ENCODE measurements at regions not wholly inside any gene's neighbourhood (a gene's known extent, or its start where the extent isn't known, plus 50 kb on each side); places are given as distances from the start of the nearest gene placed in this dataset.

- Histone ChIP-seq H3K27me3 (replicated peaks in 1 of 4; ENCODE audit: control extremely low read depth in 1 of 4, control insufficient read depth in 3 of 4, insufficient read depth in 4 of 4, low read length in 3 of 4) (peaks cover 0 to 4% (median 0%) of the 10 kb centered on the region in 4 experiments), H3K4me3 (ENCODE audit: control extremely low read depth in 1 of 5, extremely low read depth in 1 of 5, insufficient read depth in 1 of 5, low read depth in 2 of 5, low read length in 4 of 5) (no peak overlapping the region), H3K27ac (ENCODE audit: low read length in 2 of 2) (no peak overlapping the region), H3K4me2 (replicated peaks; ENCODE audit: low read depth, low read length, poor library complexity, severe bottlenecking) (no peak overlapping the region), H3K36me3 (replicated peaks in 1 of 2; ENCODE audit: control extremely low read depth in 1 of 2, control insufficient read depth in 1 of 2, extremely low read depth in 1 of 2, insufficient read depth in 2 of 2, low read length in 1 of 2) (no peaks in the 10 kb centered on the region), H2AFZ (ENCODE audit: insufficient read depth, low read depth, low read length, poor library complexity, severe bottlenecking) (no peak overlapping the region), H3K4me1 (ENCODE audit: control insufficient read depth in 2 of 2, insufficient read depth in 2 of 2, low read length in 2 of 2) (peaks cover 0 to under 1% of the 10 kb centered on the region in 2 donors), H3K79me2 (ENCODE audit: control insufficient read depth, insufficient read depth, low read length) (no peaks in the 10 kb centered on the region), H3K9ac (ENCODE audit: low read length) (no peak overlapping the region), H3K9me3 (ENCODE audit: control extremely low read depth in 1 of 3, control insufficient read depth in 2 of 3, insufficient read depth in 1 of 3, low read length in 2 of 3) (peaks cover 0 to 9% (median 2%) of the 10 kb centered on the region in 3 donors), H4K20me1 (ENCODE audit: control insufficient read depth, insufficient read depth, low read length, poor library complexity, severe bottlenecking) (no peaks in the 10 kb centered on the region)
- peaks cover 6% of the 10 kb centered on the region for H3K27me3 Mint-ChIP-seq
- H3K4me1 Mint-ChIP-seq = peaks cover 2% of the 10 kb centered on the region
- ATAC-seq (ENCODE audit: low read depth) (no peak), DNase-seq (no peak)
- 94% methylated on average over 6 of the region's 7 CpGs for WGBS (ENCODE audit: insufficient coverage)
- TF ChIP-seq, protein P1, sequence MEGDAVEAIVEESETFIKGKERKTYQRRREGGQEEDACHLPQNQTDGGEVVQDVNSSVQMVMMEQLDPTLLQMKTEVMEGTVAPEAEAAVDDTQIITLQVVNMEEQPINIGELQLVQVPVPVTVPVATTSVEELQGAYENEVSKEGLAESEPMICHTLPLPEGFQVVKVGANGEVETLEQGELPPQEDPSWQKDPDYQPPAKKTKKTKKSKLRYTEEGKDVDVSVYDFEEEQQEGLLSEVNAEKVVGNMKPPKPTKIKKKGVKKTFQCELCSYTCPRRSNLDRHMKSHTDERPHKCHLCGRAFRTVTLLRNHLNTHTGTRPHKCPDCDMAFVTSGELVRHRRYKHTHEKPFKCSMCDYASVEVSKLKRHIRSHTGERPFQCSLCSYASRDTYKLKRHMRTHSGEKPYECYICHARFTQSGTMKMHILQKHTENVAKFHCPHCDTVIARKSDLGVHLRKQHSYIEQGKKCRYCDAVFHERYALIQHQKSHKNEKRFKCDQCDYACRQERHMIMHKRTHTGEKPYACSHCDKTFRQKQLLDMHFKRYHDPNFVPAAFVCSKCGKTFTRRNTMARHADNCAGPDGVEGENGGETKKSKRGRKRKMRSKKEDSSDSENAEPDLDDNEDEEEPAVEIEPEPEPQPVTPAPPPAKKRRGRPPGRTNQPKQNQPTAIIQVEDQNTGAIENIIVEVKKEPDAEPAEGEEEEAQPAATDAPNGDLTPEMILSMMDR (IDR thresholded peaks at IDR 0.05) = no peak
- no peak for TF ChIP-seq EZH2 (IDR thresholded peaks at IDR 0.05; ENCODE audit: borderline replicate concordance, insufficient read depth, low read depth, low read length, poor library complexity, severe bottlenecking)
- no peaks in the 10 kb centered on the region for H3K9me3 Mint-ChIP-seq (ENCODE audit: insufficient read depth)
- POLR2A ChIA-PET = no interaction called here
- H3K27ac Mint-ChIP-seq = no peak overlapping the region
- no peak overlapping the region for H3K4me3 Mint-ChIP-seq
- intact Hi-C loops (cut with micrococcal nuclease) = no loop called here
- CTCF ChIA-PET = no interaction called here
Observed at GRCh38 chr2:236408090-236408489, 143.9 kb upstream of the ASB18 start.

- no peak overlapping the region for H3K4me3 ChIP-seq (ENCODE audit: control extremely low read depth in 1 of 5, extremely low read depth in 1 of 5, insufficient read depth in 1 of 5, low read depth in 2 of 5, low read length in 4 of 5)
- Mint-ChIP-seq H3K27ac (no peak overlapping the region), H3K9me3 (ENCODE audit: insufficient read depth) (no peaks in the 10 kb centered on the region), H3K4me1 (no peaks in the 10 kb centered on the region), H3K27me3 (peaks cover 6% of the 10 kb centered on the region), H3K4me3 (no peak overlapping the region)
- intact Hi-C loops (cut with micrococcal nuclease) = no loop called here
- no peaks in the 10 kb centered on the region for H3K4me1 ChIP-seq (ENCODE audit: control insufficient read depth in 2 of 2, insufficient read depth in 2 of 2, low read length in 2 of 2)
- no peak for ATAC-seq (ENCODE audit: low read depth)
- peaks cover 0 to 4% (median 0%) of the 10 kb centered on the region in 4 experiments for H3K27me3 ChIP-seq (replicated peaks in 1 of 4; ENCODE audit: control extremely low read depth in 1 of 4, control insufficient read depth in 3 of 4, insufficient read depth in 4 of 4, low read length in 3 of 4)
- H3K9me3 ChIP-seq (ENCODE audit: control extremely low read depth in 1 of 3, control insufficient read depth in 2 of 3, insufficient read depth in 1 of 3, low read length in 2 of 3) = peaks cover 0 to 9% (median 2%) of the 10 kb centered on the region in 3 donors
- H3K4me2 ChIP-seq (replicated peaks; ENCODE audit: low read depth, low read length, poor library complexity, severe bottlenecking) = no peak overlapping the region
- H3K9ac ChIP-seq (ENCODE audit: low read length) = no peak overlapping the region
- H3K27ac ChIP-seq (ENCODE audit: low read length in 2 of 2) = no peak overlapping the region
- no peaks in the 10 kb centered on the region for H3K36me3 ChIP-seq (replicated peaks in 1 of 2; ENCODE audit: control extremely low read depth in 1 of 2, control insufficient read depth in 1 of 2, extremely low read depth in 1 of 2, insufficient read depth in 2 of 2, low read length in 1 of 2)
- no peak overlapping the region for H2AFZ ChIP-seq (ENCODE audit: insufficient read depth, low read depth, low read length, poor library complexity, severe bottlenecking)
- POLR2A ChIA-PET = no interaction called here
- 95% methylated on average over 9 of the region's 9 CpGs for WGBS (ENCODE audit: insufficient coverage)
- CTCF ChIA-PET = no interaction called here
- no peaks in the 10 kb centered on the region for H4K20me1 ChIP-seq (ENCODE audit: control insufficient read depth, insufficient read depth, low read length, poor library complexity, severe bottlenecking)
- DNase-seq = no peak
- TF ChIP-seq EZH2 (IDR thresholded peaks at IDR 0.05; ENCODE audit: borderline replicate concordance, insufficient read depth, low read depth, low read length, poor library complexity, severe bottlenecking) = no peak
- TF ChIP-seq, protein P1 (IDR thresholded peaks at IDR 0.05) = no peak
- no peaks in the 10 kb centered on the region for H3K79me2 ChIP-seq (ENCODE audit: control insufficient read depth, insufficient read depth, low read length)
Observed at GRCh38 chr2:236408786-236409185, 144.6 kb upstream of the ASB18 start.

All from B cell (primary cell).